Activated CD8-positive, alpha-beta T cell treated with anti-CD3 and anti-CD28 coated beads for 36 hours (primary cell): ENCODE measurements at regions not wholly inside any gene's neighbourhood (a gene's known extent, or its start where the extent isn't known, plus 50 kb on each side); places are given as distances from the start of the nearest gene placed in this dataset.

Source experiments
- ATAC-seq: fragments of 200-7000 bp; cut with Tn5 transposase; one replicate; pipeline ENCODE4 v1.10.0; 2021; ENCODE audit warnings: mild to moderate bottlenecking, moderate library complexity
- CTCF ChIA-PET: fragments of 350-600 bp; sonication (Branson Sonifier 250); formaldehyde crosslinking; loops from one replicate; lab custom pipeline; 2021; ENCODE audit warnings: antibody characterized with exemption; lab: Charles Lee
- POLR2A ChIA-PET: fragments of 350-600 bp; sonication (Branson Sonifier 250); formaldehyde crosslinking; loops from one replicate; lab custom pipeline; 2021; ENCODE audit warnings: antibody characterized with exemption; lab: Charles Lee
- DNase-seq: peaks from one replicate; pipeline ENCODE4 v3.0.0-alpha.2; 2020
- H3K27ac Mint-ChIP-seq: one replicate; pipeline ENCODE4 v1.8.0; 2021; ENCODE audit warnings: mild to moderate bottlenecking, mixed read lengths
- H3K27me3 Mint-ChIP-seq: one replicate; pipeline ENCODE4 v1.8.0; 2021; ENCODE audit warnings: mixed read lengths
- H3K36me3 Mint-ChIP-seq: one replicate; pipeline ENCODE4 v1.8.0; 2021; ENCODE audit warnings: low read depth, mixed read lengths
- H3K4me1 Mint-ChIP-seq: one replicate; pipeline ENCODE4 v1.8.0; 2021; ENCODE audit warnings: low read depth, mixed read lengths
- H3K4me3 Mint-ChIP-seq: one replicate; pipeline ENCODE4 v1.8.0; 2021; ENCODE audit warnings: mild to moderate bottlenecking, moderate library complexity, mixed read lengths
- H3K9me3 Mint-ChIP-seq: one replicate; pipeline ENCODE4 v1.8.0; 2021; ENCODE audit warnings: mixed read lengths
- CTCF ChIP-seq: fragments of 200-600 bp; IDR thresholded peaks from one replicate; pipeline ENCODE4 v1.8.0; 2022; ENCODE audit warnings: antibody characterized with exemption, mild to moderate bottlenecking
- intact Hi-C: fragments of 100-400 bp; cut with micrococcal nuclease; formaldehyde crosslinking; loops from one replicate; pipeline ENCODE4 v1.10.0; 2022

GRCh38 chr9:78547831-78548230 is 250.9 kb downstream of the PSAT1 start:
- ChIA-PET CTCF (no interaction called here), POLR2A (interaction anchor here (1.0 kb wide), 1 partner anchor 15 kb away, joined by 3 read pairs; no protein-coding TSS in a partner anchor)
- no peaks in the 10 kb centered on the region for H3K9me3 Mint-ChIP-seq
- H3K4me1 Mint-ChIP-seq, result no peaks in the 10 kb centered on the region
- ATAC-seq (no peak), DNase-seq (no peak)
- H3K4me3 Mint-ChIP-seq, result no peak overlapping the region
- H3K27ac Mint-ChIP-seq, result no peak overlapping the region
- H3K36me3 Mint-ChIP-seq, result no peaks in the 10 kb centered on the region
- intact Hi-C loops, result no loop called here
- H3K27me3 Mint-ChIP-seq, result peaks cover 4% of the 10 kb centered on the region
- no peak for TF ChIP-seq CTCF

GRCh38 chr9:78548670-78549069 is 251.7 kb downstream of the PSAT1 start:
- H3K27me3 Mint-ChIP-seq, result peaks cover 4% of the 10 kb centered on the region
- POLR2A ChIA-PET, result interaction anchor here (1.0 kb wide), 1 partner anchor 14 kb away, joined by 3 read pairs; no protein-coding TSS in a partner anchor
- no peak for TF ChIP-seq CTCF
- H3K27ac Mint-ChIP-seq, result no peak overlapping the region
- DNase-seq (no peak), ATAC-seq (no peak)
- CTCF ChIA-PET, result no interaction called here
- H3K4me3 Mint-ChIP-seq, result no peak overlapping the region
- H3K4me1 Mint-ChIP-seq, result no peaks in the 10 kb centered on the region
- no peaks in the 10 kb centered on the region for H3K9me3 Mint-ChIP-seq
- intact Hi-C loops, result no loop called here
- no peaks in the 10 kb centered on the region for H3K36me3 Mint-ChIP-seq

- H3K36me3 Mint-ChIP-seq, result no peaks in the 10 kb centered on the region
- POLR2A ChIA-PET, result no interaction called here
These were observed 252.8 kb downstream of the PSAT1 start for GRCh38 chr9:78549711-78550110.

DNA sequence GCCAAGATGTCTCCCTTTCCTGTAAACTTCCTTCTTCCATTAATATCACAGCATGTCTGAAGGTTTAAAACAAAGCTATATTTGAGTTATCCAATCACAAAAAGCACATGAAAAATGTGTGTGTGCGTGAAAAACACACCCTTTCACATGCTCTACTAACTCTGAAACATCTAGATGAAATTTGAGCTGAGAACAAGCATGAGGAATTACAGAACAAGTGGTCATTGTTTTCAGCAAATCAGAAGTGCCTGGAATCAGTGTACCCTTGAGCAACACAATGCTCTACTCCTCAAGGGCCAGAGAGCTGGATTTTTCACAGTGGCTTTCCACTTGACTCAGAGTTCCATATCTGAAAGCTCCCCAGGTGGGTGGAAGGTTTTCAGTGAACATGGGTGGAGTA is 255.9 kb downstream of the PSAT1 start:
- Mint-ChIP-seq H3K4me1 (no peaks in the 10 kb centered on the region), H3K9me3 (no peaks in the 10 kb centered on the region), H3K27me3 (peaks cover 4% of the 10 kb centered on the region), H3K4me3 (no peak overlapping the region), H3K27ac (no peak overlapping the region), H3K36me3 (no peaks in the 10 kb centered on the region)
- ATAC-seq (no peak), DNase-seq (no peak)
- intact Hi-C loops, result no loop called here
- CTCF ChIA-PET, result no interaction called here
- POLR2A ChIA-PET, result no interaction called here
- TF ChIP-seq CTCF, result no peak

More at GRCh38 chr9:78549711-78550110, 252.8 kb downstream of the PSAT1 start:
- TF ChIP-seq CTCF, result no peak
- CTCF ChIA-PET, result no interaction called here
- Mint-ChIP-seq H3K27ac (no peak overlapping the region), H3K27me3 (peaks cover 4% of the 10 kb centered on the region), H3K9me3 (no peaks in the 10 kb centered on the region), H3K4me3 (no peak overlapping the region), H3K4me1 (no peaks in the 10 kb centered on the region)
- DNase-seq, result no peak
- ATAC-seq, result no peak
- intact Hi-C loops, result no loop called here

DNA sequence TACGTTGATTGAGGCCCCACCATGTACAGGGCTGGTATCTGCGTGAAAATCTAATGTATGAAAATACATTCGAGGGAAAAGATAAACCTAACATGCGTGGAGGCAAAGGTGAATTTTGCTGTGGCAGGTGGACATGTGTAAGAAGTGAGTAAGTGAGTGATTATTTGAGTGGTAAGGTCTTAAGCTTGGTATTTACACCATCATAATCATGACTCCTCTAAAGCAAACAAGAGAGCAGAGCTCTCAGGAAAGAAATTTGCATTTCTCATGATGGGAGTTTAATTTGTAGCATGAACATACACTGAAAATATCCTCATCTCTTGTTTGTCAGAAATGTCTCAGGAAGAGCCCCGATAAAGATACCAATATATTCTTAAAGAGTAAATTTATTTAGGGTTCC is 260.6 kb downstream of the PSAT1 start:
- Mint-ChIP-seq H3K4me3 (no peak overlapping the region), H3K4me1 (no peaks in the 10 kb centered on the region), H3K36me3 (no peaks in the 10 kb centered on the region), H3K27me3 (no peaks in the 10 kb centered on the region), H3K27ac (no peak overlapping the region), H3K9me3 (no peaks in the 10 kb centered on the region)
- ChIA-PET CTCF (no interaction called here), POLR2A (no interaction called here)
- ATAC-seq (no peak), DNase-seq (no peak)
- intact Hi-C loops, result no loop called here
- TF ChIP-seq CTCF, result no peak
